NCI-H1930 (cell line): ENCODE measurements at regions not wholly inside any gene's neighbourhood (a gene's known extent, or its start where the extent isn't known, plus 50 kb on each side); places are given as distances from the start of the nearest gene placed in this dataset.

ENCODE experiments used
- DNase-seq, 2 experiments: peaks; one replicate each; lab custom pipeline; 2025; lab: John Stamatoyannopoulos, UW

DNA sequence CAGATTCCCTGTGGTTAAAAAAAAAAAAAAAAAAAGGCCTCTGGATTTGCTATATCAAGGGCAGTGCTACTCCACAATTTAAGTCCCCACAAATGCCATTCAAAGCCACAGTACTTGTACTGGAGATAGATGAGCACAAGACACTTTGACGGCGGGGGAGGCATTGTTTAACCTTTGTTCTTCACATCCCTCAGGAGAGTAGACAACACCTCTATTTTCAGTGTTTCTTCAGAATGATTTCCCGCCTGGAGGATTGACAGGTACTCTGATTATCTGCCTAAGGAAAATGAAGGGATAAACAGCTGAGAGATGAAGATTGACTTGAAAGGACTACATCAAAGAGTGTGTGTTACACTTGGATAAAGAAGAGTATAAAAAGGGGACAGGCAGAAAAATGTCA lies 58.7 kb downstream of the OTOL1 start:
- DNase-seq, result no peak

DNA sequence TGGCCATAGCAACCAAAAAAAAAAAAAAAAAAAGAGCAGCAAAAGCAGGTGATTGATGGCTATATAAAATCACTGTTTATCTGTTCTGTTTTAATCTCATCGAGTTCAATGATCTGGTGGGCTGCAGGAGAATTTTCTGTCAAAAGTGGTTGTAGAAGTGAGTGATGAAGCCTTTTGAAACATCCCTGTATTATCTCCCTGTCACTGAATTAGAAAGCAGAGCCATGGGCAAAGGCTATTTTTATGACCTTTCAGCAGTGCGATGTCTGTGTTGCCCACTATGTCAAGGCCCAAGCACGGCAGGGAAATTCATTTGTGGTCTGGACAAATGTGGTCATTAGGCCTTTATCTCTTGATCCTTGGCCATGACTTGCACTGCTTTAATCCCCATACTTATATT lies 59.9 kb downstream of the OTOL1 start:
- DNase-seq, result no peak

DNA sequence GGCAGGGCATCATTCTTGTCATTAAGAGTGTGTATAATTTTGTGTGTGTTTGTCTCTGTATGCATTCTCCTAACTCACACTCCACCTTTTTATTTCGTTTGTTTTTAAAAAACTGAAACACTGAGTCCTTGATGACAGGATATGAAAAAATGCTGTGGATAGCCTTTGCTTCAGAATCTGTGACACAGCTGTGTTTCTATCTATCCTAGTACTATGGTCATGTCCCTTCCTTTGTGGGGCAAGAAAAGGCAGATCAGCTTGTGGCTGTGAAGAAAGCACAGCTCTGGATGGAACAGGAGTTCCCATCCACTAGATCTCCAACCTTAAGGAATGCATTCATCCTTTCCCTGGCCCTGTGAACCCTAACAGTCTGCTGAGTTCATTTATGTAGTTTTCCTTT lies 60.3 kb downstream of the OTOL1 start:
- DNase-seq, result no peak

DNA sequence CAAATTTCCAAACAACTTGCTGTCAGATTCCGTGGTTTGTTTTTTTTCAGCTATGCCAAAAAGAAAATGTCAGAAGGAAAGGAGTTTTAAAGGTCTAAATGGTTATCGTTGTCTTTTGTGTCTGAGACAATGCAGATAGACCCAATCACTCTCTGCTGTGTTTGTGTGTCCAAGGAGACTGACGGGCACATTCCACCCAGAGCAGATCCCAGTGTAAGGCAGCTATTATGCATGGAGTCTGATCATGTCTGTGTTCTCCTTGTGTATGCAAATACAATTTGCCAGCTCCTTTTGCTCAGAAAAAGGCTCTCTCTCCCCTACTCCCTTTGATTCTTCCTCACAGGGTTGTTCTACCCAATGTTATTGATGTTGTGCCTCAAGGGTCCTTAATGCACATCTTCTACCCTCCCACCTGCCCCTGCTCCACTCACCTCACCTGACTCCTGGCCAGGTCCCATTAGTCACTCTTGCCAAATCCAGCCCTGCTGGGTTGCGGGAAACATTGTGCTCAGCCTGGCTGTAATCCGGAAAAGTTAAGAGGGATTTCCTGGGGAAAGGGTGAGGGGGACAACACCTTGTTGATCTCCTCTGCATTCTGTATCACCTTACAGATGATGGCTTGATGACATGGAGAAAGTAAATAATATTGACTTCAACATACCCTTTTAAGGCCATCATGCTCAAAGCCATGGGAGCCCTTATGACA lies 61.0 kb downstream of the OTOL1 start:
- DNase-seq, result no peak

DNA sequence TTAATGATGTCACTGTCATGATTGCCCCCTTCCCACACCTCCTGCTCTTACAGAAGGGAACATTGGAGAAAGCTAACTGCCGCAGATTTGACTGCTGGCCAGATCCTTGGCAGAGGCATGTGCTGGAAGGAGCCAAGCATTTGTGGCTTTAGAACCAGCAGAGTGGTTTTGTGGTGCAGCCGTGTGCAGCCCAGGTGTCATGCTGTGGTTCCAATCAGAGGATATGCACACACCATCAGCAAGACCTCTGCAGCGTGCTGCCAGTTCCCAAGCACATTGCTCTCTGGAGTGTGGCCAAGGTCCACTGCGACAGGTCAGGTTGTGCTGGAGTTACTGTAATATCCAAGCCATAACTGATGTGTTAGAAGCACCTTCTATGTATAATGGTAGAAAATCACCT lies 61.6 kb downstream of the OTOL1 start:
- DNase-seq, result no peak

DNA sequence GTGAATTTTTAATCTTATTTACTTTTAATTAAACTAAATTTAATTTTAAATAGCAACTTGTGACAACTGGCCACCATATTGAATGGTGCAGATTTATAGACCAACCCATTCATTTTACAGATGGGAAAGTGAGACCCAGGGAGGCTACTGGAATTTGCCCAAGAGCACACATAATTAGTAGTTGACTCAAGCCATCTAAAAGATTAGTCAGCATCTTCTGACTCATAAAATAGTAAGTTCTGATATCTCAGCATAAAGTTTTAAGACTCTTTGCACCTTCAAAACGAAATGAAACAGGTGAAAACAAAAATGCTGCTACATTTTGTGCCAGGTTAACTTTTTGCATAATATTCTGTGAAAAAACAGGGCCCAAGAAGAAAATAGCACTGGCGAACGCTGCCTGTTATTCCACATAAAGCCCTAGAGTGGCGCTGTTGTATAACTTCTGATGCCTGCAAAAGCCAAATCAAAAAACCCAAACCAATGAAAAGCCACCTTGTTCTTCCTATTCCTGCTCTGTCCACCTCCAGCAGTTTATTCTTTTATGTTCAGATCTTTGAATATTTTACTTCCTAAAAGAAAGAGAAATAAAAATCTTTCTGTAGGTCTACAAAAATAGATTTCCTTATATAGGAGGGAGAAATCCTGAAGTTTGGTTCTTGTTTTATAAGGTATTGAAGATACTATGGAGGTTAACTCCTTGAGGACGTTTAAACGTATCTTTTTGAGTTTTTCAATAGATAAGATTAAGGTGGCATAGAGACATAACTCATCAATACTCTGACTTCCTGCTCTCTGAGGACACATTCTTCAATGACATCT lies 62.8 kb downstream of the OTOL1 start:
- peak; percentile 8 to 28 for DNase-seq

DNA sequence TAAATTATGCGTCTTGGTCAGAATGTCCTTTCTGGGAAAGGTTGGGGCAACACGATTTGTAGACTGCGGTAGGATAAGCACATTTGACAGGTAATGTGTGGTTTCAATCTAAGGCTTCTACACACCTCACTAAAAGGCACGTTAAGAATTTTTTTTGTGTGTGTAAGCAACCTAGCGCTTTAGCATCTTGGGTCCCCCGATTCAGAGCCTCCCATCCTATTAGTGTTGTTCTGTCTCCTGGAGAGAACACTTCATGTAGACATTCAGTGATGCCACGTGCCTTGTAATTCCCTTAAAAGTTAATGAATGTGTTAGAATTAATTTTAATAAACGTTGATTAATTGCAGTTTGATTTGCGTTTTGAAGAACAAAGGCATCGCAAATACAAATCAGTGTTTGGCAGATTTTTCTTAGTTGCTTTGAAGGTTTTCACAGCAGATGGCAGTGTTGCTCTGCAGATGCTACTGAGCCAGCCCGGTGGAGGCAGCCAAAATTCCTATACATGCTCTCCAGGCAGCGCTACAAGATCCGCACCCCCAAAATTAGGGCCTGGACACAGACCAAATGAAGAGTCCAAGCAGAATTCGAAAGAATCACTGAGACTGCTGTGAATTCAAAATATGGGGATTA lies 63.5 kb downstream of the OTOL1 start:
- DNase-seq, result peak in 1 of 2 experiments; percentile 32

DNA sequence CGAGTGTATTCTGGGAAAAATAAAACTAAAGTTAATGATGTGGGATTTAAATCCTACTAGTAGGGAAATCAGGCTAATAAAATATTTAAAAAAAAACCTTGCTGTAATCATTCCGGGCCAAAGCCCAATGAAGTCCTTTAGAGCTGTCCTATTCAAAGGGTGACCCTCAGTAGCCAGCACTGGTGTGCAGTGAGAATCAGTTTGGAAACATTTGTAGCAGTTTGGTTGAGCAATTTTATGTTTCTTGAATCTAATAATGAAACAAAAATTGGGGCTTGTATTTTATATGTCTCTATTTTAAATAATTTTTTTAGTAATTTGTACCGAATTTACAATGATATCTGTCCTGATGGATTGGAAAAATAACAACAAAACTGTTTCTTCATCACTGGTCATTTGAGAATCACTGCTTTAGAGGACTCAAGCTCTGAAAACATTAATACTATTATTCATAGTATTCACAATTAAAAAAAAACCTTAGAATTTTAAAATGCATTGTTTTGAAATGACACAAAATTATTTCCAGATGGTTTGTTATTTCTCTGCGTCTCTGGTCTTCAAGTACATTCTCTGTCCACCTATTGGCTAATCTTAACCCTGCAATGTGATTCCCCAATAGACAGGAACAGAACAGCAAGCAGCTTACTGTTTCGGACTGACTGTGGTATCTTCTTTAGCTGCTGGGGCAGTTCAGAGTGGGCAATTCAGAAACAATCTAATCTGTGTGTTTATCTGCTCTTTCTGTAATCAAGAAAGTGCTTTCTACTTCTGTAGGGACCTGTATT lies 71.2 kb downstream of the OTOL1 start:
- DNase-seq, result no peak

DNA sequence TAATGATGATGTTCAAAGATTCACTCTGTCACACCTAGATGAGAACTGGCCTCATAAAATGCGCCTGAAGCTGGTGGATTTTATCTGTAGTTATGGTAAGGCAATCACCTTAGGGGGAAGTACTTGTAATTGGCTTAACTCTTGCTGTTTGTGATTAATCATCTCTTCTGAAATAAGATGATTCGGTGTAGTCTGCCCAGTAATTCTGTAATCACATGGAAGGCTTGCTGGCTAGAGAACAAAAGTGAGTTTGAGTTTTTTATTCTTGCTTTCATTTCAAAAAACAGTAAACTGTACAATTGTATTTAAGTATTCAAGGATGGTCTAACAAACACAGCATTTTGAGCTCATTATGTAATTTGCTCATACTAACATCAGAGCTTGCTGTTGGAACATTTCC lies 72.1 kb downstream of the OTOL1 start:
- no peak for DNase-seq

DNA sequence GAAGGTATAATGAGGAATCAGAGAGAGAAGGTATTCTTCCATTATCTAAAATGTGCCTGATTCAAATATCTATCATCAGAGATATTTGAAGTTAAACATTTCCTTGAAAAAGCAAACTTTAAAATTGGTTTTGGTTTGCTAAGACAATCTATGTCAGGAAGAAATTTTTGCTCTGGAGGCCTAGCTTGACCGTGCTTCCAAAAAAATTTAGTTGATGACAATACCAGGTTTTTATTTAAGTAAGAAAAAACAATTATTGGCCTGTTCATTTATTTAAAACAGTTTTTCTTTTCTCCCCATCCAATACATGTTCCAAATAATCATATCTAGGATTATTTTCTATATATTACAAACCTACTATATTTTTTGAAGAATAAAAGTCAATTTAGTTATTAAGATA lies 75.3 kb downstream of the OTOL1 start:
- no peak for DNase-seq

DNA sequence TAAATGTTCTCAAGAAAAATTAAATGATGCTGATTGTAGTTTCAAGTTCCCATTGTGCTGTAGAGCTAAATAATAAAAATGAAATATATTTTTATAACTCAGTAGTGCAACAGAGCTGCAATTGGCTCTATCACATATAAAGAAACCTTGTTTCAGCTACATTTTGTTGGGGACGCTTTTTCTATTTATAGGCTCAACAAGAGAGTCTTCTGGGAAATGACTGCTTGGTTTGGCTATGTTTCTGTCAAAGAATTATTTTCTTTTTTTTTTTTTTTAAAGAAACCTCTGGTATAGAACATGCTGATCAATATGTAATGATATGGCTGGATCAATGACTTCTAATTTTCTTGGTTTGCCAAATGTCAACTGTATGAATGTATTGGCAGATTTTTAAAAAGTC lies 76.5 kb downstream of the OTOL1 start:
- no peak for DNase-seq

DNA sequence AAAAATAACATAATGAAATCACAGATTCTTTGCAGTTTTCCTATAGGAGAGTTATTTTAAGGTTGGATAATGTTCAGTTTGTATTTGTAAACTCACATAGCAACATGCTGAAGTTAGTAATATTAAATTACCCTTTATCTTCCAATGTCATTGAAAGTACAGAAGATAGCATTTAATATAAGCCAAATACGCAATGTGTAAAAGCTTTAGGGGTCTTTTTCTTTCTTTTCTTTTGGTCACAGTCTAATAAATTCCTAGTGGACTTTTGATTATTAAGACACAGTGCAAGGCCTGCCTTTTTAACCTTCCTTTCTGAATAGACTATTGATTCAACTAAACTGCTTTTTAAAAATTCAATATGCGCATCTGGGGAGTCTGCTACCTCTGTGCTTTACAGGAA lies 79.3 kb downstream of the OTOL1 start:
- no peak for DNase-seq

DNA sequence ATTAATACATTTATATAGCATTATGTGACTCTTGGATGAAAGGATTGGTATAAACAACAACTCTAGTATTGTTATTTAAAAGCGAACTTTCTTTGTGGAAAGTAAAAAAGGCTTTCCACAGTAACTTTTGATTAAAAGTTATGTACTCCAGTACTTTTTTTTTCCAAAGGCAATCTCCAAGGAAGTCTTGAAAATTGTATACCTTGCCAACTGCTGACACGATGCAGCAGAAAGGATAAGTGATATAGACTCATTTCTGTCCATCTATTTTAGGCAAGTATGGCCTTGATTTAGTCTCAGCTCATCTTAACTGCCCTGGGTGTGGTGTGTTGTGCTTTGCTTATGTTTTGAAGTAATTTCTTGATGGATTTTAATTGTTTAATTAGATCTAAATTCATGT lies 79.7 kb downstream of the OTOL1 start:
- peak in 1 of 2 experiments; percentile 50 for DNase-seq

DNA sequence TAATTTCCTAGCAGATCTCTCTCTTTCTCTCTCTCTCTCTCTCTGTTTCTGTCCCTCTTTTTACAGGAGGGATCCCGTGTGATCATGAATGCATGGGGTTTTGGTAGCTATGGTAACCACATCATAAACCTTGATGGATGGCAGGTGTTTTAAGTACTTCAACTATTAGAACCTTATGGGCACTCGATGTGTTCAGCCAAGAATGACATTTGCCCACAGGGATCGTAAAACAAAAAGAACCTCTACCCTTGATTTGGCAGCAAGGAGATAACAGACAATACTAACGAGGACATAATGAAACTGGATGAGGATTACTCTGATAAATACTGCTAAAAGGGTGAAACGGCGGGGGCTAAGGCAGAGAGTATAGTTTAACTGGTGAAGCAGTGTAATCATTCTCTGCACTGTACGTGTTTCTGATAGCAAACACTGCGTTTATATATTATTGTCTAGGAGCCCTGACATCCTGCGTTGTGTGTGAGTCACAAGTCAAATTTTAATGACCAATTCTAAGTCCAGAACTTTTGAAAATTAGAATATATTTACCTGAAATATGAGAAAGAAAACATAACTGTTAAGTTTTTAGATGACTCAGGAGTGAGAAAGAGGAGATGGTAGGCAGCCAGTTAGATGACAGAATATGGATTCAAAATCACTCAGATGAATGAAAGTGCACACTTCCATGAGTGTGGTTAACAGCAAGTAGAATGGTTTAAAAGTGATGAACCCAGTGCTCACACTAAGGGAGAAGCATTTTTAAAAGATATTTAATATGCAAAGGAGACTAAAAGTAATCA lies 80.3 kb downstream of the OTOL1 start:
- DNase-seq, result peak; percentile 90 to 94

DNA sequence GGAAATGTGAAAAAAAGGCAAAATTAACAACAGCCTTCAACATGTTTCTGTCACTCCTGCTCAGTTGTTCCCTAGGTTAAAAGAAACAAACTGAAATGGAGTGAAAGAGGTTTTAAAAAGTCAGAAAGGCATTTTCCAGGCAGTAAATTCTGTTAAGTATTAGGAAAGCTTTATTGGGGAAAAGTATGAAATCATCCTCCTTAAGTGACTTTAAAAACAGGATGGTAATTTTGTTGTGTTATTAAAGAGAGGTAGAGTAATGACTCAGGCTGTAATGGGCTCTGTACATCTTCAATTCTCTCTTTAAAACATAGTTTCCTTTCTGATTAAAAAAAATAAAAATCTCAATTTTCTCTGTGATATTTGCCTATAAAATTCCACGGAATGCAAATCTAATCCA lies 81.1 kb downstream of the OTOL1 start:
- no peak for DNase-seq

DNA sequence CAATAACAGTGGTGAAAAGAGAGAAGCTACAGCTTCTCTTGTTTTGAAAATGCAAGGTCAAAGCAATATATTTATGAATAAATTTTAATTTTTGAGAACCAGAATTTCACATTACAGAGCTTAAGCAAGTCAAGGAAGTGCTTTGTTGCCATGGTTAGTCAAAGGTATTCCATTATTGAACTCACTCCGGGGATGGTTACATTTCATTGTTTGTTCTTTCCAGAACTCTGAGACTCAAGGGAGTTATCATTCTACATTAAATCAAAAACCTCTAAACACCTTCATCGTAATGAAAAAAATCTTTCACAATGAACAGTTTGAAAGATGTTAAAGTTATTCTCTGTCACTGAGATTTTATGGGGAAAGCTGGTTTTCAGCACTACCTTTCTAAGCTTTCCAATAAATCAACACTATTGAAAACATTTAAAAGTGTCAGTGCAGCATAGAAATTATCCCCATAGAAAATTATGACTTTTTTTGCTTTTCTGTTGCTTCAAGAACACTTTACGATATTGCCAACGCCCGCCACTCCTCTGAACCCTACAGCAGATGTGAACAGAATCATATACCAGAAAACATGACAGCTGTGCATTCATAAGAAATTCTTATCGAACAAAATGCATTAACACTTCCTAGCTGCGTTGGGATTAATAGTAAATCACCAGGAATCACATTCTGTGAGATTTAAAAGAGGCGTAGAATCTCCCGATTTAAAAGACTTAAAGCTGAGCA lies 83.0 kb downstream of the OTOL1 start:
- no peak for DNase-seq

DNA sequence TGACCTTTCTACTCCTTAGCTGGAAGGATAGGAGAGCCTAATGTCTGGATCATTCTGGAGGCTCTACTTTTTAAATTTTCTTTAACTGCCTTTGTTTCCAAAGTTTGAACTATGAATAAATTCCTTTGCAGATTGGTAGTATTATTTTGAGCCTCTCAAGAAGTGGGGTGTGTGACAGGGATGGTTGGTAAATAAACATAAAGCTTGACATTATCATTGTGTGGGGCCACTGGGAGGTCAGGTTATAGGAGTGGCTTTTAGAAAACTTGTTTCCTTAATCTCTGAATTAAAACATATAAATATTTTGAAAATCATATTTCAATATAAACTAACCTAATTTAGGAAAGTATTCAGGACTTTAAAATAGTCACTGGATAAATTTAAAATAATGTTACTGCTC lies 89.3 kb downstream of the OTOL1 start:
- DNase-seq, result no peak

DNA sequence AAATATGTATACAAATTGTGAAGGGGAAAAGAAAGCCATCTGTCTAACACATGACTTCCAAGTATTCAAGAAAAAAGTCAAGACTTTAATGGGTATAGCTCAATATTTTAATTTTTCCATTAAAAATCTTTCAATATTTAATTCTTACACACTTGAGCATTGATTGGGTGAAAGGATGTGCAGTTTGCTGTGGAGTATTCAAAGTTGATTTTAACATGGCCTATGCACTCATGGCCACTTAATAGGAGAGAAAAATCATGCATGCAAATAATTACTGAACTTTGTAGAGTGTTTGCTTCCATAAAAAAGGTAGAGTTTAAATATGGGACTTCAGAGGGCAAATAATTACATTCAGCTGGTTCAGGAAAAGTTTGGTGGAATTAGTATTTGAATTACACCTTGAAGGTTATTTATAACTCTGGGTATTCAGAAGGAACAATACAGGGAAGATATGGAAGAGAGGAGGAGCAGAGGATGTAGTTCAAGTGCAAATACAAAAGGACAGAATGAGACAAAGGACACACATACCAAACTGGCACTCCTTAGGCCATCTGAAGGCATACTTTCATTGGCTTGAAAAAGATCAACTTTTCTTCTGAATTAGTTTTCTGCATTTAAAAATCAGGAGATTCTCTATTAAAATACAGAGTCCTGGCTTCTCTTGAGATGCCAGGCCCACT lies 90.1 kb downstream of the OTOL1 start:
- DNase-seq, result no peak

DNA sequence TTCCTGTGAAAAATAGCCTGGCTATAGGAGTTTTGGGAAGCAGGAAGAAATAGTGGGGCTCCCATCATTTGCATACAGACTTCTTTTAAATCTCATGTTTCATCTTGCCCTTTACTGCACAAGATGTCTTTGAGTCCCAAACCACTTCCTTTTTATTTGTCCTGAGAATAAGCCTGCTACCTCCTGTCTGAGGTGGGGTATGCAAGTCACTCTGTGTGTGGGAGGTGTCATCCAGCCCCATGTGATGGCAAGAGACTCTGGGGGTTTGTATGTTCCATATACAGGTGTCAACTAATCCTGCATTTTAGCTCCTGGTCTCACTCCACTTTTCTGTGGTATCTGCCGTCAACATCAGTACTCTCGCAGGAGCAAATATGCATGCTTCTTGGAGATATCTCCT lies 102.0 kb downstream of the OTOL1 start:
- no peak for DNase-seq

DNA sequence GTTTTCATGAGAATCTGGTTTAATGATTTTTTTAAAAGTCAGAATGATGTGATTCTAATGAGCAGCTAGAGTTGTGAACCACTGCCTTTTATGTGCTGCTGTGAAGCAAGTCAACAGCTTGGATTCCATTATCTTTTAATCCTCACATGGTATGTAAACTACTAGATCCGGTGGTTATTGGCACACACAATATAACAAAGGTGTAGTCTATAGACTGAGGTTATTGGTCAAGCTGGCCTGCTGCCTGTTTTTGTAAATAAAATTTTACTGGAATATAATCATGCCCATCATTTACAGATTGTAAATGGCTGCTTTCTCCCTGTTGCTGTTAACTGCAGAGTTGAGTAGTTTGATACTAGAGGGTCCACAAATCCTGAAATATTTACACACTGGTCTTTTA lies 103.1 kb downstream of the OTOL1 start:
- DNase-seq, result peak in 1 of 2 experiments; percentile 24
